IPS-18a (cell line): ENCODE measurements at regions not wholly inside any gene's neighbourhood (a gene's known extent, or its start where the extent isn't known, plus 50 kb on each side); places are given as distances from the start of the nearest gene placed in this dataset.
"Not testable (repeated sequence)": the region's sequence is repeated elsewhere in the genome, so short reads cannot be mapped to it uniquely, and the experiment has no call there.

Source experiments
- H3K27ac ChIP-seq: one replicate; pipeline ENCODE4 v1.5.1; 2013; ENCODE audit warnings: low read length
- H3K27me3 ChIP-seq: one replicate; pipeline ENCODE4 v1.6.1; 2013; ENCODE audit warnings: mild to moderate bottlenecking, low read length; ENCODE audit not compliant: control insufficient read depth, insufficient read depth
- H3K36me3 ChIP-seq: one replicate; pipeline ENCODE4 v1.6.1; 2013; ENCODE audit warnings: low read depth, low read length; ENCODE audit not compliant: control insufficient read depth
- H3K4me1 ChIP-seq: one replicate; pipeline ENCODE4 v1.6.1; 2013; ENCODE audit warnings: low read depth, low read length; ENCODE audit not compliant: control insufficient read depth
- H3K4me3 ChIP-seq: one replicate; pipeline ENCODE4 v1.5.1; 2013; ENCODE audit warnings: low read length
- H3K9ac ChIP-seq: one replicate; pipeline ENCODE4 v1.6.1; 2013; ENCODE audit warnings: mild to moderate bottlenecking, low read length, moderate library complexity
- H3K9me3 ChIP-seq: one replicate; pipeline ENCODE4 v1.6.1; 2013; ENCODE audit warnings: low read depth, low read length; ENCODE audit not compliant: control insufficient read depth

DNA sequence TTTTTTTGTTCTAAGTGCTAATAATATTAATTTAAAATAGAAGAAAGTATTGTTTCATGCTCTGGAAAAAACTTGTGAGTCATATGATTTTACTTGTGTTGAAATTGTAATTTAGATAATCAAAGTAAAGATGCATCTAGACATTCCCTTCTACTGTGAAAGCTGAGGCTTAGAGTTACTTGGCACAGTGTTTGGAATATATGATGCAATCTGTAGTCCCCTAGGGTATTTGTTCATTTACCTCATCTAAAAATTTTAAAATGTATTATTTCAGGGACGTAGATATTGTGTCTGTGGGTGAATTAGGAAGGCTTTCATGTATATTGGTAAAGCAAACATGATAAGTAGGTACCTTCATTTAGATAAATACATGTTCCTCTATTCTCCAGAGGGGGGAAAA is 793.5 kb upstream of the CNTN5 start:
- Histone ChIP-seq H3K36me3 (no peaks in the 10 kb centered on the region), H3K27ac (no peak overlapping the region), H3K9me3 (no peaks in the 10 kb centered on the region), H3K4me3 (no peak overlapping the region), H3K27me3 (no peaks in the 10 kb centered on the region), H3K4me1 (no peaks in the 10 kb centered on the region), H3K9ac (no peak overlapping the region)

DNA sequence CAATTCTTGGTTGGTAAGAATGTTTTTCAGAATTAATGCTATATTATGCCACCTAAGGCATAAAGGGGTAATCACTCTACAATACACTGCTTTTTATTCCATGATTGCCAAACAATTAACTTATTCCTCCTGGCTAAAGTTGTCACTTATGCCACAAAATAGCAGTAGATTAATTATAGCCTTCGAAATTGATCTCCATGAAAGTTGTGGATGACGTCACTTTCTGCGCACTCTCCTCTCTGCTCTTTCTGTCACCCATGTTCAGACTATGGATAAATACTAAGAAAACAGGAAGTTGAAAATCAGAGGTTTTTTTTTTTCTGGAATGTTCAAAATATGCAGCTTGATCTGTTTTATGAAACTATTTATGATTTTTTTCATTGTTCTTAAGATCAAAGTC is 790.1 kb upstream of the CNTN5 start:
- no peaks in the 10 kb centered on the region for H3K27me3 ChIP-seq

DNA sequence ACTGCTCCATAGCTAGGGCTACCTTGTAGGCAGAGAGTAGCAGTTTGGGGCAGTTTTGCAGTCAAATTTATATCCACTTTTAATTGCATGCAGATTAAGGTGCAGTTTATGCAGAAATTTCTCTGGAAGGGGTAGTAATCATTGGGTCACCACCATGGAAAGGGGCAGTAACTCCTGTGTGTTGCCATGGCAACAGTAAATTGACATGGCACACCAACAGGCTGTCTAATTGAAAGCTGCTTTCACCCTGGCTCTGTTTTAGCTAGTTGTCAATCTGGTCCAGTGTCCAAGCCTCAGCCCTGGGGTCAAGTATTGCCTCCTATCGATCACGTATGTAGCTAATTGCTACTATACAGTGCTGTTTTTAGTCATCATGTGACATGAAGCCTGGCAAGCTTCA is 786.1 kb upstream of the CNTN5 start:
- no peaks in the 10 kb centered on the region for H3K36me3 ChIP-seq
- no peak overlapping the region for H3K27ac ChIP-seq
- no peak overlapping the region for H3K9ac ChIP-seq
- H3K27me3 ChIP-seq: no peaks in the 10 kb centered on the region
- no peak overlapping the region for H3K4me3 ChIP-seq
- no peaks in the 10 kb centered on the region for H3K4me1 ChIP-seq
- no peaks in the 10 kb centered on the region for H3K9me3 ChIP-seq

More for the DNA sequence above, 790.1 kb upstream of the CNTN5 start:
- H3K27ac ChIP-seq: no peak overlapping the region
- no peaks in the 10 kb centered on the region for H3K4me1 ChIP-seq
- H3K9me3 ChIP-seq: no peaks in the 10 kb centered on the region
- no peak overlapping the region for H3K9ac ChIP-seq
- H3K4me3 ChIP-seq: no peak overlapping the region
- H3K36me3 ChIP-seq: no peaks in the 10 kb centered on the region

DNA sequence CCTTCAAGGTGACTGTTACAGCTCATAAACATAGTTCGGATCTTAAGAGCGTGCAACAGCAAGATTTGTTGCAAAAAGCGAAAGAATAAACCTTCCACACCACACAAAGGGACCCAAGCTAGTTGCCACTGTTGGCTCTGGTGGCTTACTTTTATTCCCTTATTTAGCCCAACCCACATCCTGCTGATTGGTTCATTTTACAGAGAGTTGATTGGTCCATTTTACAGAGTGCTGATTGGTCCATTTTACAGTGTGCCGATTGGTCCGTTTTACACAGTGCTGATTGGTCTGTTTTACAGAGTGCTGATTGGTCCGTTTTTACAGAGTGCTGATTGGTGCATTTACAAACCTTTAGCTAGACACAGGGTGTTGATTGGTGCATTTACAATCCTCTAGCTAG is 776.9 kb upstream of the CNTN5 start:
- no peak overlapping the region for H3K27ac ChIP-seq
- H3K36me3 ChIP-seq: no peaks in the 10 kb centered on the region
- no peak overlapping the region for H3K4me3 ChIP-seq
- no peaks in the 10 kb centered on the region for H3K27me3 ChIP-seq
- H3K9me3 ChIP-seq: no peaks in the 10 kb centered on the region
- H3K9ac ChIP-seq: no peak overlapping the region
- no peaks in the 10 kb centered on the region for H3K4me1 ChIP-seq

DNA sequence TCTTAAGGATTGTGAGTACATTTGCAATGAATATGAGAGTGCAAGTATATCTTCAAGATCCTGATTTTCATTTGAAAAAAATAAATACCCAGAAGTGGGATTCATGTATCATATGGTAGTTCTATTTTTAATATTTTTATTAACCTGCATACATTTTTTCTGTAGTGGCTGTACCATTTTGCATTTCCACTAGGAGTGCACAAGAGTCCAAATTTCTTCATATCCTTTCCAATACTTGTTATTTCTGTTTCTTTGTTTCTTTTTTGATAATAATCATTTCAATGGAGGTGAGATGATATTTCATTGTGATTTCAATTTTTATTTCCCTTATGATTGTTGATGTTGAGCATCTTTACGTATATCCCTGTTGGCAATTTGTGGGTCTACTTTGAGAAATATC is 759.8 kb upstream of the CNTN5 start:
- H3K9ac ChIP-seq: no peak overlapping the region
- no peaks in the 10 kb centered on the region for H3K4me1 ChIP-seq
- no peak overlapping the region for H3K4me3 ChIP-seq
- H3K9me3 ChIP-seq: no peaks in the 10 kb centered on the region
- no peak overlapping the region for H3K27ac ChIP-seq
- no peaks in the 10 kb centered on the region for H3K36me3 ChIP-seq
- no peaks in the 10 kb centered on the region for H3K27me3 ChIP-seq

- Histone ChIP-seq H3K27ac (no peak overlapping the region), H3K4me3 (no peak overlapping the region), H3K4me1 (no peaks in the 10 kb centered on the region), H3K9me3 (no peaks in the 10 kb centered on the region), H3K9ac (no peak overlapping the region), H3K36me3 (no peaks in the 10 kb centered on the region), H3K27me3 (no peaks in the 10 kb centered on the region)
Measured at GRCh38 chr11:98277251-98277912, 743.4 kb upstream of the CNTN5 start.

DNA sequence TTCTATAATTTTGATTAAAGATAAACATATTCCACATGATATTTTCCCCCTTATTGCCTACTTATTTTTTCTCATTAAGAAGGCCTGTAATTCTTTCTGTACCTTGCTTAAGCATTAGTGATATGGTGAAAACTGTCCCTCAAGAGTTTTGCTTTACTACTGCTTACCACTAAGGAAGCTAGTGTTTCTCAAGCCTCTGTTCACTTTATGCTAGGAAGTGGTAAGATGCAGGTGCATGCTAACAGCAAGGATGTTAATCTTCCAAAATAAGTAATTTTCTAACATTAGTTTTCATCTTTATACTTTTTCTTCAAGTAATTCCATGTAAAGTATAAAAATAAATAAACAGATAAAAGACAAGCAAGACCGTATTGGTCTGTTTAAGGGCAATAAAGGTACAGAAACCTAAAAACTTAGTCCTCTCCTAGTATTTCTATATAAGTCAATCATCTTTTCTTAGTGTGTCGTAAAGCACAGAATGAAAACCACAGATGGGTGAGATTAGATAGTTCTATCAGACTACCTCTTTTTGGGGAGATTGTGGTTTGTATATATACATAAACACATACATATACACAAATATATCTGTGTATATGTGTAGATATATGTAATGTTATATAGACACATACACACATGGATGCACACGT is 731.0 kb upstream of the CNTN5 start:
- no peak overlapping the region for H3K9ac ChIP-seq
- no peaks in the 10 kb centered on the region for H3K27me3 ChIP-seq
- H3K4me1 ChIP-seq: no peaks in the 10 kb centered on the region
- H3K4me3 ChIP-seq: no peak overlapping the region
- H3K9me3 ChIP-seq: no peaks in the 10 kb centered on the region
- H3K27ac ChIP-seq: no peak overlapping the region
- no peaks in the 10 kb centered on the region for H3K36me3 ChIP-seq

- Histone ChIP-seq H3K4me3 (no peak overlapping the region), H3K9ac (no peak overlapping the region), H3K9me3 (no peaks in the 10 kb centered on the region), H3K36me3 (no peaks in the 10 kb centered on the region), H3K27me3 (no peaks in the 10 kb centered on the region), H3K27ac (no peak overlapping the region), H3K4me1 (no peaks in the 10 kb centered on the region)
Measured at GRCh38 chr11:98296091-98296880, 724.5 kb upstream of the CNTN5 start.

DNA sequence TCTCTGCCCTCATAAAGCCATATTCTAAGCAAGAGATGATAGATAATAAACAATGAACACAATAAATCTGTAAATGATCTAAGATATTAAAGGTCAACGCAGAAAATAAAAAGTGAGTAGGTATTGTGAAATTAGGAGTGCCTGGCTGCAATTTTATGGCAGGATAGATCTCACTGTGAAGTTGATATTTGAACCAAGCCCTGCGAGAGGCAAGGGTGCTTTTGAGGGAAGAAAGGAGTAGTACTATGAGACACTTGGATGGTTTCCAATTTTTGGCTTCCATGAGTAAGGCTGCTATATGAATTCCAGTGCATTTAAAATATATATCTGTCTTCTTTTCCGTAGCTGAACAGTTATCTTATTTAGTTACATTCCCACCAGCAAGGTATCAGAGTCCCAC is 720.0 kb upstream of the CNTN5 start:
- Histone ChIP-seq H3K9ac (no peak overlapping the region), H3K36me3 (no peaks in the 10 kb centered on the region), H3K4me3 (no peak overlapping the region), H3K4me1 (no peaks in the 10 kb centered on the region), H3K9me3 (no peaks in the 10 kb centered on the region), H3K27me3 (no peaks in the 10 kb centered on the region), H3K27ac (no peak overlapping the region)

- Histone ChIP-seq H3K36me3 (no peaks in the 10 kb centered on the region), H3K27me3 (no peaks in the 10 kb centered on the region), H3K9me3 (no peaks in the 10 kb centered on the region), H3K9ac (no peak overlapping the region), H3K27ac (no peak overlapping the region), H3K4me3 (no peak overlapping the region), H3K4me1 (no peaks in the 10 kb centered on the region)
Measured at GRCh38 chr11:98307827-98308491, 712.8 kb upstream of the CNTN5 start.

DNA sequence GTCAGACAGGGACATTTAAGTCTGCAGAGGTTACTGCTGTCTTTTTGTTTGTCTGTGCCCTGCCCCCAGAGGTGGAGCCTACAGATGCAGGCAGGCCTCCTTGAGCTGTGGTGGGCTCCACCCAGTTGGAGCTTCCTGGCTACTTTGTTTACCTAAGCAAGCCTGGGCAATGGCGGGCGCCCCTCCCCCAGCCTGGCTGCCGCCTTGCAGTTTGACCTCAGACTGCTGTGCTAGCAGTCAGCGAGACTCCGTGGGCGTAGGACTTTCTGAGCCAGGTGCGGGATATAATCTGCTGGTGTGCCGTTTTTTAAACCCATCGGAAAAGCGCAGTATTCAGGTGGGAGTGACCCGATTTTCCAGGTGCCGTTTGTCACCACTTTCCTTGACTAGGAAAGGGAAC is 690.4 kb upstream of the CNTN5 start:
- H3K4me3 ChIP-seq, H3K9me3 ChIP-seq, H3K27ac ChIP-seq, H3K9ac ChIP-seq, H3K27me3 ChIP-seq, H3K36me3 ChIP-seq, H3K4me1 ChIP-seq: not testable (repeated sequence)
